ENCODE measurements at regions not wholly inside any gene's neighbourhood (a gene's known extent, or its start where the extent isn't known, plus 50 kb on each side); places are given as distances from the start of the nearest gene placed in this dataset.

GRCh38 chr11:11043721-11044120 is 185.9 kb upstream of the ZBED5 start:
- H3K27me3 ChIP-seq (ENCODE audit: control insufficient read depth in 3 of 3, insufficient read depth in 3 of 3, low read length in 2 of 3): no peaks in the 10 kb centered on the region
- 82 to 86% methylated on average over 3 of the region's 3 CpGs for WGBS, 2 donors
- ATAC-seq (ENCODE audit: insufficient read depth, low FRiP score): no peak

GRCh38 chr11:11039208-11039965 is 181.5 kb upstream of the ZBED5 start:
- TF ChIP-seq CTCF (IDR thresholded peaks at IDR 0.05; ENCODE audit: control extremely low read depth, extremely low read depth): no peak
- H3K4me1 ChIP-seq (ENCODE audit: control insufficient read depth in 5 of 5, insufficient read depth in 5 of 5, low read length in 5 of 5): peaks cover 0 to 5% (median 0%) of the 10 kb centered on the region in 5 donors
- H3K9ac ChIP-seq (ENCODE audit: insufficient read depth in 1 of 2, low read length in 2 of 2): no peak overlapping the region
- WGBS, 2 donors: 83 to 91% methylated on average over 5 of the region's 5 CpGs
- H3K27me3 ChIP-seq (ENCODE audit: control insufficient read depth in 3 of 3, insufficient read depth in 3 of 3, low read length in 2 of 3): no peaks in the 10 kb centered on the region
- DNase-seq: no peak
- ATAC-seq (ENCODE audit: insufficient read depth, low FRiP score): no peak
- H3K36me3 ChIP-seq (ENCODE audit: control insufficient read depth in 4 of 4, insufficient read depth in 4 of 4, low read length in 4 of 4): no peaks in the 10 kb centered on the region
- no peaks in the 10 kb centered on the region for H3K9me3 ChIP-seq (ENCODE audit: control insufficient read depth in 4 of 4, insufficient read depth in 3 of 4, low read length in 3 of 4)
- no peak overlapping the region for H3K27ac ChIP-seq (ENCODE audit: low read depth in 1 of 2, low read length in 1 of 2)
- no peak overlapping the region for H3K4me3 ChIP-seq

More at GRCh38 chr11:11043721-11044120, 185.9 kb upstream of the ZBED5 start:
- Histone ChIP-seq H3K9me3 (ENCODE audit: control insufficient read depth in 4 of 4, insufficient read depth in 3 of 4, low read length in 3 of 4) (no peaks in the 10 kb centered on the region), H3K4me1 (ENCODE audit: control insufficient read depth in 5 of 5, insufficient read depth in 5 of 5, low read length in 5 of 5) (peaks cover 0 to 7% (median 0%) of the 10 kb centered on the region in 5 donors), H3K9ac (ENCODE audit: insufficient read depth in 1 of 2, low read length in 2 of 2) (no peak overlapping the region), H3K27ac (ENCODE audit: low read depth in 1 of 2, low read length in 1 of 2) (no peak overlapping the region), H3K4me3 (no peak overlapping the region), H3K36me3 (ENCODE audit: control insufficient read depth in 4 of 4, insufficient read depth in 4 of 4, low read length in 4 of 4) (no peaks in the 10 kb centered on the region)
- no peak for TF ChIP-seq CTCF (IDR thresholded peaks at IDR 0.05; ENCODE audit: control extremely low read depth, extremely low read depth)
- no peak for DNase-seq

GRCh38 chr11:11038782-11039181 is 180.9 kb upstream of the ZBED5 start:
- no peak for TF ChIP-seq CTCF (IDR thresholded peaks at IDR 0.05; ENCODE audit: control extremely low read depth, extremely low read depth)
- H3K36me3 ChIP-seq (ENCODE audit: control insufficient read depth in 4 of 4, insufficient read depth in 4 of 4, low read length in 4 of 4): no peaks in the 10 kb centered on the region
- 88 to 92% methylated on average over 3 of the region's 3 CpGs for WGBS, 2 donors
- H3K9me3 ChIP-seq (ENCODE audit: control insufficient read depth in 4 of 4, insufficient read depth in 3 of 4, low read length in 3 of 4): no peaks in the 10 kb centered on the region
- H3K27ac ChIP-seq (ENCODE audit: low read depth in 1 of 2, low read length in 1 of 2): no peak overlapping the region
- no peak overlapping the region for H3K9ac ChIP-seq (ENCODE audit: insufficient read depth in 1 of 2, low read length in 2 of 2)
- peaks cover 0 to 5% (median 0%) of the 10 kb centered on the region in 5 donors for H3K4me1 ChIP-seq (ENCODE audit: control insufficient read depth in 5 of 5, insufficient read depth in 5 of 5, low read length in 5 of 5)
- H3K4me3 ChIP-seq: no peak overlapping the region
- no peak for ATAC-seq (ENCODE audit: insufficient read depth, low FRiP score)
- H3K27me3 ChIP-seq (ENCODE audit: control insufficient read depth in 3 of 3, insufficient read depth in 3 of 3, low read length in 2 of 3): no peaks in the 10 kb centered on the region
- no peak for DNase-seq

All from lung (tissue), 11 donors.